Keratinocyte (primary cell): ENCODE measurements at regions not wholly inside any gene's neighbourhood (a gene's known extent, or its start where the extent isn't known, plus 50 kb on each side); places are given as distances from the start of the nearest gene placed in this dataset.

Experiments
- EZH2 ChIP-seq: IDR thresholded peaks from one replicate; pipeline ENCODE4 v1.6.1; 2012; ENCODE audit warnings: inconsistent platforms, mild to moderate bottlenecking, low read length, moderate library complexity
- TF ChIP-seq, protein P1 (sequence below), 3 experiments: IDR thresholded peaks in 1 of 3; conservative IDR thresholded peaks in 1 of 3; optimal IDR thresholded peaks in 1 of 3; 2 replicates in 2 of 3; 3 replicates in 1 of 3; pipeline versions ENCODE3 to v1.5.1; 2011; ENCODE audit warnings: low read length in 3 of 3, mild to moderate bottlenecking in 3 of 3, moderate library complexity in 2 of 3, control low read depth in 1 of 3, inconsistent platforms in 1 of 3; ENCODE audit not compliant: insufficient read depth in 2 of 3; ENCODE audit errors: extremely low read depth in 1 of 3

DNA sequence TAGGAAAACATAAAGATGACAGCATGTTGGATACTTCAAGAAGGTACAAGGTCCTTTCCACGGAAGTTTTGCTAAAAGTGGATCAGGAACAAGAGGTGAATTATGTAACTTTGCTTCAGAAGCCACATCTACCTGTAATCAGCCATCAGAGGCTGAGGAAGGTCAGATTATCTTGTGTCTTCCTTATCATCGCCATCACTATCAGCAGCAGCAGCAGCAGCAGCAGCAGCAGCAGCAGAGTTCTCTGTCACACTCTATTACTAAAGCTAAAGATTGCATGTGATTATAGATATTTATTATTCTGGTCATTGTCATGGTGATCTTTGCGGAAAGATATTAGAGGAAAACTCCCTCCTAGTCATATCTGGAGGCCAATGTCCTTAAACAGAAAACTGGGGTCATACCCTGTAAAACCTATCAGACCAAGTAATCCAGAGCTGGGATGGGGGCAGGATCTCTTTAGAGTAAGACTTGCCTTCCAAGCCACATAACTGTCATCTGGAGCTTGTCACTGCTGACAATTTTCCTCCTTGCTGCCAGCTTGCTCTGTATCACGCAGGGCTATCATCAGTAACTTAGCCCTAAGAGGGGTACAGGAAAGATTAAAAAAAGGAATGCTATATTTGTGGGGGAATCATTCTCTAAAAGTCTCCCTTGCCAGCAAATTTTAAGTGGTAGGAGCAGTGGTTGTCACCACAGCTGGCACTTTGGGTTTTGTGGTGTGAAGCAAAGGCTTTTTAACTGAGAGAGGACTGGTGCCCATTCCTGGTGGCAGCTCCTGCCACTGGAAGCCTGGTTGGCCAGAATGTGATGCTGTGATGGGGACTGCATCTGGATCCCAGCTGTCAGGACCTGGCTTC, 130.9 kb upstream of the RASGRP1 start:
- TF ChIP-seq, protein P1, sequence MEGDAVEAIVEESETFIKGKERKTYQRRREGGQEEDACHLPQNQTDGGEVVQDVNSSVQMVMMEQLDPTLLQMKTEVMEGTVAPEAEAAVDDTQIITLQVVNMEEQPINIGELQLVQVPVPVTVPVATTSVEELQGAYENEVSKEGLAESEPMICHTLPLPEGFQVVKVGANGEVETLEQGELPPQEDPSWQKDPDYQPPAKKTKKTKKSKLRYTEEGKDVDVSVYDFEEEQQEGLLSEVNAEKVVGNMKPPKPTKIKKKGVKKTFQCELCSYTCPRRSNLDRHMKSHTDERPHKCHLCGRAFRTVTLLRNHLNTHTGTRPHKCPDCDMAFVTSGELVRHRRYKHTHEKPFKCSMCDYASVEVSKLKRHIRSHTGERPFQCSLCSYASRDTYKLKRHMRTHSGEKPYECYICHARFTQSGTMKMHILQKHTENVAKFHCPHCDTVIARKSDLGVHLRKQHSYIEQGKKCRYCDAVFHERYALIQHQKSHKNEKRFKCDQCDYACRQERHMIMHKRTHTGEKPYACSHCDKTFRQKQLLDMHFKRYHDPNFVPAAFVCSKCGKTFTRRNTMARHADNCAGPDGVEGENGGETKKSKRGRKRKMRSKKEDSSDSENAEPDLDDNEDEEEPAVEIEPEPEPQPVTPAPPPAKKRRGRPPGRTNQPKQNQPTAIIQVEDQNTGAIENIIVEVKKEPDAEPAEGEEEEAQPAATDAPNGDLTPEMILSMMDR (optimal IDR thresholded peaks at IDR 0.05 in 1 of 3, IDR thresholded peaks at IDR 0.05 in 1 of 3, conservative IDR thresholded peaks at IDR 0.05 in 1 of 3; ENCODE audit: extremely low read depth in 1 of 3, insufficient read depth in 2 of 3, low read length in 3 of 3), result no peak
- TF ChIP-seq EZH2, result no peak
